PC-9 (cell line): ENCODE measurements at regions not wholly inside any gene's neighbourhood (a gene's known extent, or its start where the extent isn't known, plus 50 kb on each side); places are given as distances from the start of the nearest gene placed in this dataset.

Source experiments
- CTCF ChIP-seq: fragments of 200-600 bp; sonication (generic); conservative IDR thresholded peaks from 2 replicates; pipeline ENCODE4 v1.6.1; 2017; ENCODE audit warnings: mixed run types, antibody characterized with exemption, mild to moderate bottlenecking, moderate library complexity
- EZH2 ChIP-seq: fragments of 200-600 bp; sonication (generic); IDR thresholded peaks from 2 replicates; pipeline ENCODE4 v1.8.0; 2017; ENCODE audit warnings: antibody characterized with exemption, low read depth

- TF ChIP-seq CTCF: no peak
- TF ChIP-seq EZH2: no peak
Observed at GRCh38 chr4:101458914-101459313, 111.6 kb upstream of the PPP3CA start.
